Stimulated activated CD8-positive, alpha-beta memory T cell treated with anti-CD3 and anti-CD28 coated beads, Interleukin-4, amount 100 ng/mL, for 24 hours (primary cell): ENCODE measurements at regions not wholly inside any gene's neighbourhood (a gene's known extent, or its start where the extent isn't known, plus 50 kb on each side); places are given as distances from the start of the nearest gene placed in this dataset.
"Not testable (repeated sequence)": the region's sequence is repeated elsewhere in the genome, so short reads cannot be mapped to it uniquely, and the experiment has no call there.

Source experiments
- DNase-seq: peaks from one replicate; pipeline ENCODE4 v3.0.0-alpha.2; 2020; ENCODE audit warnings: low read depth

- no peak for DNase-seq
These were observed 1634.9 kb upstream of the NUDT12 start for GRCh38 chr5:105197531-105197930.

GRCh38 chr5:105195765-105196164, 1633.2 kb upstream of the NUDT12 start:
- DNase-seq: no peak

- no peak for DNase-seq
These were observed 1610.3 kb upstream of the NUDT12 start for GRCh38 chr5:105172918-105173317.

GRCh38 chr5:105168806-105169205, 1606.2 kb upstream of the NUDT12 start:
- DNase-seq: no peak

- no peak for DNase-seq
These were observed 1604.5 kb upstream of the NUDT12 start for GRCh38 chr5:105167092-105167491.

- no peak for DNase-seq
These were observed 1601.0 kb upstream of the NUDT12 start for GRCh38 chr5:105163547-105163946.

- not testable (repeated sequence) for DNase-seq
These were observed 1600.0 kb upstream of the NUDT12 start for GRCh38 chr5:105162557-105162956.

GRCh38 chr5:105158526-105158925, 1595.9 kb upstream of the NUDT12 start:
- no peak for DNase-seq

- DNase-seq: no peak
These were observed 1587.7 kb upstream of the NUDT12 start for GRCh38 chr5:105150323-105150722.

GRCh38 chr5:105146867-105147266, 1584.3 kb upstream of the NUDT12 start:
- no peak for DNase-seq

- DNase-seq: no peak
These were observed 1582.6 kb upstream of the NUDT12 start for GRCh38 chr5:105145152-105145551.

- no peak for DNase-seq
These were observed 1571.7 kb upstream of the NUDT12 start for GRCh38 chr5:105134328-105134727.

- DNase-seq: no peak
These were observed 1570.5 kb upstream of the NUDT12 start for GRCh38 chr5:105133087-105133486.

- DNase-seq: no peak
These were observed 1570.0 kb upstream of the NUDT12 start for GRCh38 chr5:105132581-105132980.

- DNase-seq: no peak
These were observed 1568.5 kb upstream of the NUDT12 start for GRCh38 chr5:105131045-105131444.

- no peak for DNase-seq
These were observed 1539.0 kb upstream of the NUDT12 start for GRCh38 chr5:105101577-105101976.

GRCh38 chr5:105088961-105089360, 1526.4 kb upstream of the NUDT12 start:
- DNase-seq: no peak

GRCh38 chr5:105088102-105088501, 1525.5 kb upstream of the NUDT12 start:
- no peak for DNase-seq

- no peak for DNase-seq
These were observed 1495.3 kb upstream of the NUDT12 start for GRCh38 chr5:105057893-105058292.

- no peak for DNase-seq
These were observed 1494.4 kb upstream of the NUDT12 start for GRCh38 chr5:105057001-105057436.

- no peak for DNase-seq
These were observed 1491.8 kb upstream of the NUDT12 start for GRCh38 chr5:105054406-105054805.

- DNase-seq: no peak
These were observed 1480.0 kb upstream of the NUDT12 start for GRCh38 chr5:105042623-105043022.

- not testable (repeated sequence) for DNase-seq
These were observed 1474.2 kb upstream of the NUDT12 start for GRCh38 chr5:105036814-105037213.

GRCh38 chr5:105034401-105034763, 1471.8 kb upstream of the NUDT12 start:
- DNase-seq: no peak
